Ishikawa (cell line): ENCODE measurements at regions not wholly inside any gene's neighbourhood (a gene's known extent, or its start where the extent isn't known, plus 50 kb on each side); places are given as distances from the start of the nearest gene placed in this dataset.

Experiments used
- CEBPB ChIP-seq: IDR thresholded peaks from 2 replicates; pipeline ENCODE4 v1.6.1; 2012
- CREB1 ChIP-seq: IDR thresholded peaks from 2 replicates; pipeline ENCODE4 v1.6.1; 2012; ENCODE audit warnings: low read depth
- EGR1 ChIP-seq: IDR thresholded peaks from 2 replicates; pipeline ENCODE4 v1.6.1; 2012
- EP300 ChIP-seq: IDR thresholded peaks from 2 replicates; pipeline ENCODE4 v1.6.1; 2012; ENCODE audit warnings: borderline replicate concordance
- FOXM1 ChIP-seq: IDR thresholded peaks from 2 replicates; pipeline ENCODE4 v1.6.1; 2012; ENCODE audit warnings: low read depth, borderline replicate concordance
- MAX ChIP-seq: IDR thresholded peaks from 2 replicates; pipeline ENCODE4 v1.6.1; 2012
- NFIC ChIP-seq: IDR thresholded peaks from 2 replicates; pipeline ENCODE4 v1.6.1; 2012
- RAD21 ChIP-seq: IDR thresholded peaks from 2 replicates; pipeline ENCODE4 v1.6.1; 2012; ENCODE audit warnings: low read depth
- TAF1 ChIP-seq: IDR thresholded peaks from 2 replicates; pipeline ENCODE4 v1.6.1; 2012; ENCODE audit warnings: low read depth, mild to moderate bottlenecking
- TEAD4 ChIP-seq: IDR thresholded peaks from 2 replicates; pipeline ENCODE4 v1.6.1; 2012
- USF1 ChIP-seq: IDR thresholded peaks from 2 replicates; pipeline ENCODE4 v1.6.1; 2012
- TF ChIP-seq, protein P1 (sequence below): IDR thresholded peaks from 2 replicates; pipeline ENCODE4 v1.6.1; 2012; ENCODE audit warnings: low read depth, mild to moderate bottlenecking

DNA sequence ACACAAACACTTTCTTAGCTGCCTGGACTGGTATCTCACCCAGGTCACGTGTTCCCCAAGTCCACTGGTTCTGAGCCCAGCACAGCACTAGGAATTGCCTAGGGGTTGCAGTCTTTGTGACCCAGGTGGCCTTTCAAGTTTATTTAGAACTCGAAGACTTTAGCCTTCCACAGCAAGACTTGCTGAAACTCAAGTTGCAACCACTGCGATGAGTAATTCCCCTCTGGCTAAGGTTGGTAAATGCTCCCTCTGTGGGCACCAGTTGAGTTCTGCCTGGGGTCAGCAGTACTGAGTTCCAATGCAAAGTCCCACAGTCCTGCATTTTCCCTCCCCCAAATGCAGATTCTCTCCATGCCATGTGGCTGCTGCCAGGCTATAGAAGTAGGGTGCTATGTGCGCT is 77.6 kb upstream of the MOCS1 start:
- TF ChIP-seq, protein P1, sequence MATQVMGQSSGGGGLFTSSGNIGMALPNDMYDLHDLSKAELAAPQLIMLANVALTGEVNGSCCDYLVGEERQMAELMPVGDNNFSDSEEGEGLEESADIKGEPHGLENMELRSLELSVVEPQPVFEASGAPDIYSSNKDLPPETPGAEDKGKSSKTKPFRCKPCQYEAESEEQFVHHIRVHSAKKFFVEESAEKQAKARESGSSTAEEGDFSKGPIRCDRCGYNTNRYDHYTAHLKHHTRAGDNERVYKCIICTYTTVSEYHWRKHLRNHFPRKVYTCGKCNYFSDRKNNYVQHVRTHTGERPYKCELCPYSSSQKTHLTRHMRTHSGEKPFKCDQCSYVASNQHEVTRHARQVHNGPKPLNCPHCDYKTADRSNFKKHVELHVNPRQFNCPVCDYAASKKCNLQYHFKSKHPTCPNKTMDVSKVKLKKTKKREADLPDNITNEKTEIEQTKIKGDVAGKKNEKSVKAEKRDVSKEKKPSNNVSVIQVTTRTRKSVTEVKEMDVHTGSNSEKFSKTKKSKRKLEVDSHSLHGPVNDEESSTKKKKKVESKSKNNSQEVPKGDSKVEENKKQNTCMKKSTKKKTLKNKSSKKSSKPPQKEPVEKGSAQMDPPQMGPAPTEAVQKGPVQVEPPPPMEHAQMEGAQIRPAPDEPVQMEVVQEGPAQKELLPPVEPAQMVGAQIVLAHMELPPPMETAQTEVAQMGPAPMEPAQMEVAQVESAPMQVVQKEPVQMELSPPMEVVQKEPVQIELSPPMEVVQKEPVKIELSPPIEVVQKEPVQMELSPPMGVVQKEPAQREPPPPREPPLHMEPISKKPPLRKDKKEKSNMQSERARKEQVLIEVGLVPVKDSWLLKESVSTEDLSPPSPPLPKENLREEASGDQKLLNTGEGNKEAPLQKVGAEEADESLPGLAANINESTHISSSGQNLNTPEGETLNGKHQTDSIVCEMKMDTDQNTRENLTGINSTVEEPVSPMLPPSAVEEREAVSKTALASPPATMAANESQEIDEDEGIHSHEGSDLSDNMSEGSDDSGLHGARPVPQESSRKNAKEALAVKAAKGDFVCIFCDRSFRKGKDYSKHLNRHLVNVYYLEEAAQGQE: no peak
- no peak for TF ChIP-seq EP300
- no peak for TF ChIP-seq EGR1
- no peak for TF ChIP-seq CEBPB
- no peak for TF ChIP-seq TAF1
- no peak for TF ChIP-seq NFIC
- TF ChIP-seq MAX: no peak
- TF ChIP-seq USF1: no peak
- no peak for TF ChIP-seq RAD21
- no peak for TF ChIP-seq TEAD4
- no peak for TF ChIP-seq FOXM1
- TF ChIP-seq CREB1: no peak
